OCI-LY7 (cell line): ENCODE measurements at regions not wholly inside any gene's neighbourhood (a gene's known extent, or its start where the extent isn't known, plus 50 kb on each side); places are given as distances from the start of the nearest gene placed in this dataset.

Experiments
- CTCF ChIP-seq: fragments of 200-600 bp; sonication (generic); conservative IDR thresholded peaks from 2 replicates; pipeline ENCODE4 v1.5.1; 2014; ENCODE audit warnings: mild to moderate bottlenecking, antibody characterized with exemption, low read length, moderate library complexity, mixed read lengths
- EZH2phosphoT487 ChIP-seq: fragments of 200-600 bp; sonication (generic); IDR thresholded peaks from 2 replicates; pipeline ENCODE4 v1.6.1; 2018; ENCODE audit warnings: low read depth, borderline replicate concordance, mild to moderate bottlenecking, mixed run types, antibody characterized with exemption, low read length, moderate library complexity, mixed read lengths

GRCh38 chr15:36373550-36373949 lies 205.9 kb upstream of the CDIN1 start:
- TF ChIP-seq EZH2phosphoT487: no peak
- no peak for TF ChIP-seq CTCF
